Smooth muscle cell (in vitro differentiated cells): ENCODE measurements at regions not wholly inside any gene's neighbourhood (a gene's known extent, or its start where the extent isn't known, plus 50 kb on each side); places are given as distances from the start of the nearest gene placed in this dataset.

Experiments used
- DNase-seq: peaks from one replicate; lab custom pipeline; 2025; ENCODE audit not compliant: unreplicated experiment; lab: John Stamatoyannopoulos, UW
- H2AFZ ChIP-seq: fragments of 200-600 bp; sonication (generic); 2 replicates; pipeline ENCODE4 v1.6.0; 2016; ENCODE audit warnings: antibody characterized with exemption, low read depth, mild to moderate bottlenecking
- H3F3A ChIP-seq: fragments of 200-600 bp; sonication (generic); 2 replicates; pipeline ENCODE4 v1.6.0; 2017; ENCODE audit warnings: antibody characterized with exemption, low read depth
- H3K27ac ChIP-seq: fragments of 200-600 bp; sonication (generic); 2 replicates; pipeline ENCODE4 v1.5.1; 2016; ENCODE audit warnings: low read depth, mild to moderate bottlenecking
- H3K27me3 ChIP-seq: fragments of 200-600 bp; sonication (generic); 2 replicates; pipeline ENCODE4 v1.6.1; 2016; ENCODE audit warnings: low read depth, mild to moderate bottlenecking
- H3K36me3 ChIP-seq: fragments of 200-600 bp; sonication (generic); 2 replicates; pipeline ENCODE4 v1.5.1; 2016; ENCODE audit warnings: low read depth
- H3K4me1 ChIP-seq: fragments of 200-600 bp; sonication (generic); 2 replicates; pipeline ENCODE4 v1.5.1; 2016; ENCODE audit warnings: low read depth
- H3K4me2 ChIP-seq: fragments of 200-600 bp; sonication (generic); 2 replicates; pipeline ENCODE4 v1.6.0; 2016; ENCODE audit warnings: mild to moderate bottlenecking
- H3K4me3 ChIP-seq: fragments of 200-600 bp; sonication (generic); 2 replicates; pipeline ENCODE4 v1.5.1; 2016; ENCODE audit warnings: mild to moderate bottlenecking
- H3K79me2 ChIP-seq: fragments of 200-600 bp; sonication (generic); 2 replicates; pipeline ENCODE4 v1.6.0; 2016; ENCODE audit warnings: low read depth, mild to moderate bottlenecking
- H3K9ac ChIP-seq: fragments of 200-600 bp; sonication (generic); 2 replicates; pipeline ENCODE4 v1.6.0; 2016; ENCODE audit warnings: low read depth
- H3K9me3 ChIP-seq: fragments of 200-600 bp; sonication (generic); replicated peaks from 2 replicates; pipeline ENCODE4 v1.5.1; 2016; ENCODE audit warnings: low read depth
- H4K20me1 ChIP-seq: fragments of 200-600 bp; sonication (generic); 2 replicates; pipeline ENCODE4 v1.6.0; 2016; ENCODE audit warnings: low read depth
- CTCF ChIP-seq: fragments of 200-600 bp; sonication (generic); IDR thresholded peaks from 2 replicates; pipeline ENCODE4 v1.5.1; 2017; ENCODE audit warnings: borderline replicate concordance, mild to moderate bottlenecking, antibody characterized with exemption; ENCODE audit not compliant: insufficient read depth, poor library complexity, severe bottlenecking
- WGBS: methylation state at CpG from one replicate; pipeline ENCODE4 v1.1.7; 2016; ENCODE audit warnings: low lambda C conversion rate; 5-methylcytosine and 5-hydroxymethylcytosine counted together

DNA sequence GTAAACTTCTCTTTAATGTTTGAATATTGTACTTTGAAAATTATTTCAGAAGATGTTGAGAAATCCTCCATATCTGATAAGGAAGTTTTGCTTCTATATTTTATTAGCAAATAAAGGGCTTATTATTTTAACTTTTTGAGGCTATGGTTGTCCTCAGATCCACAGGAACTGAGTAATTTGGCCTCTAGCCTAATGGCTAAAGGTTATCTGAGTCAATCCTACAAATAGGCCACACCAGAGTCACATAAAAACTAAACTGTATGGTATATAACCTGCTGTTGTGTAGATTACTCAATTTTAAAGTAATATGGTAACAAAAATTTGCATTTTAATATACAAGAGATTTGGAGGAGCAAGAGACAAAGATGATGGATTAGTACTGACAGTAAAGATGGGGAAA lies 549.2 kb upstream of the GRAMD2B start:
- Histone ChIP-seq H3F3A (no peaks in the 10 kb centered on the region), H3K9ac (no peak overlapping the region), H3K79me2 (no peaks in the 10 kb centered on the region), H3K9me3 (no peaks in the 10 kb centered on the region), H4K20me1 (no peaks in the 10 kb centered on the region), H3K36me3 (no peaks in the 10 kb centered on the region), H3K4me1 (peaks cover 11% of the 10 kb centered on the region), H3K4me3 (no peak overlapping the region), H3K27ac (no peak overlapping the region), H3K27me3 (peaks cover 6% of the 10 kb centered on the region), H3K4me2 (no peak overlapping the region), H2AFZ (no peak overlapping the region)
- no peak for DNase-seq
- no peak for TF ChIP-seq CTCF

GRCh38 chr5:125874717-125875116 lies 548.5 kb upstream of the GRAMD2B start:
- no peak overlapping the region for H3K4me3 ChIP-seq
- peaks cover 6% of the 10 kb centered on the region for H3K27me3 ChIP-seq
- H3K4me1 ChIP-seq = peaks cover 8% of the 10 kb centered on the region
- no peaks in the 10 kb centered on the region for H3K9me3 ChIP-seq
- H3F3A ChIP-seq = no peaks in the 10 kb centered on the region
- H3K4me2 ChIP-seq = no peak overlapping the region
- TF ChIP-seq CTCF = no peak
- H2AFZ ChIP-seq = no peak overlapping the region
- no peaks in the 10 kb centered on the region for H4K20me1 ChIP-seq
- H3K36me3 ChIP-seq = no peaks in the 10 kb centered on the region
- 72% methylated on average over 4 of the region's 4 CpGs for WGBS
- H3K79me2 ChIP-seq = no peaks in the 10 kb centered on the region
- H3K9ac ChIP-seq = no peak overlapping the region
- no peak overlapping the region for H3K27ac ChIP-seq
- no peak for DNase-seq

- no peak for DNase-seq
- Histone ChIP-seq H3K36me3 (no peaks in the 10 kb centered on the region), H3K4me1 (no peaks in the 10 kb centered on the region), H2AFZ (no peak overlapping the region), H3K27ac (no peak overlapping the region), H3K27me3 (peaks cover 6% of the 10 kb centered on the region), H4K20me1 (no peaks in the 10 kb centered on the region), H3K4me2 (no peak overlapping the region), H3K4me3 (no peak overlapping the region), H3K79me2 (no peaks in the 10 kb centered on the region), H3K9ac (no peak overlapping the region), H3F3A (no peaks in the 10 kb centered on the region), H3K9me3 (no peaks in the 10 kb centered on the region)
- WGBS = 79% methylated on average over 3 of the region's 3 CpGs
- TF ChIP-seq CTCF = no peak
Observed at GRCh38 chr5:125877248-125877647, 546.0 kb upstream of the GRAMD2B start.

- Histone ChIP-seq H3K4me2 (no peak overlapping the region), H2AFZ (no peak overlapping the region), H3F3A (no peaks in the 10 kb centered on the region), H3K27me3 (no peaks in the 10 kb centered on the region), H3K36me3 (no peaks in the 10 kb centered on the region), H3K9me3 (no peaks in the 10 kb centered on the region), H3K4me3 (no peak overlapping the region), H3K79me2 (no peaks in the 10 kb centered on the region), H3K4me1 (no peaks in the 10 kb centered on the region), H4K20me1 (no peaks in the 10 kb centered on the region), H3K27ac (no peak overlapping the region), H3K9ac (no peak overlapping the region)
- 79% methylated on average over 1 of the region's 1 CpG for WGBS
- TF ChIP-seq CTCF = no peak
- DNase-seq = no peak
Observed at GRCh38 chr5:125882061-125882460, 541.1 kb upstream of the GRAMD2B start.
